ENCODE measurements at regions not wholly inside any gene's neighbourhood (a gene's known extent, or its start where the extent isn't known, plus 50 kb on each side); places are given as distances from the start of the nearest gene placed in this dataset.

GRCh38 chr11:92720385-92720784 lies 249.1 kb upstream of the MTNR1B start:
- H3K9me3 ChIP-seq (ENCODE audit: control insufficient read depth in 1 of 2, insufficient read depth in 1 of 2, low read length in 2 of 2) = peaks cover 0 to 3% of the 10 kb centered on the region in 2 experiments
- no peak for TF ChIP-seq CTCF (IDR thresholded peaks at IDR 0.05)
- DNase-seq = no peak
- no peak overlapping the region for H3K4me3 Mint-ChIP-seq
- CTCF ChIA-PET = no interaction called here
- no peaks in the 10 kb centered on the region for H3K27me3 Mint-ChIP-seq
- no peaks in the 10 kb centered on the region for H3K27me3 ChIP-seq (ENCODE audit: control insufficient read depth in 1 of 2, insufficient read depth in 2 of 2, low read length in 2 of 2)
- POLR2A ChIA-PET = no interaction called here
- no peaks in the 10 kb centered on the region for H3K36me3 ChIP-seq (ENCODE audit: insufficient read depth, low read length)
- intact Hi-C loops (cut with DNase I, micrococcal nuclease) = no loop called here
- no peaks in the 10 kb centered on the region for H3K4me1 Mint-ChIP-seq (ENCODE audit: low read depth)
- H3K4me1 ChIP-seq (ENCODE audit: insufficient read depth, low read length) = no peaks in the 10 kb centered on the region
- H3K27ac Mint-ChIP-seq = no peak overlapping the region
- H3K4me3 ChIP-seq (ENCODE audit: low read length) = no peak overlapping the region
- H3K27ac ChIP-seq (ENCODE audit: low read depth in 1 of 2, low read length in 2 of 2) = no peak overlapping the region
- no peak for ATAC-seq (ENCODE audit: poor library complexity)
- no peaks in the 10 kb centered on the region for H3K36me3 Mint-ChIP-seq (ENCODE audit: low read depth)
- H3K9me3 Mint-ChIP-seq = peaks cover 10% of the 10 kb centered on the region

GRCh38 chr11:92725352-92725751 lies 244.1 kb upstream of the MTNR1B start:
- Histone ChIP-seq H3K27ac (ENCODE audit: low read depth in 1 of 2, low read length in 2 of 2) (no peak overlapping the region), H3K9me3 (ENCODE audit: control insufficient read depth in 1 of 2, insufficient read depth in 1 of 2, low read length in 2 of 2) (peaks cover 0 to 3% of the 10 kb centered on the region in 2 experiments), H3K27me3 (ENCODE audit: control insufficient read depth in 1 of 2, insufficient read depth in 2 of 2, low read length in 2 of 2) (no peaks in the 10 kb centered on the region), H3K36me3 (ENCODE audit: insufficient read depth, low read length) (no peaks in the 10 kb centered on the region), H3K4me3 (ENCODE audit: low read length) (no peak overlapping the region), H3K4me1 (ENCODE audit: insufficient read depth, low read length) (no peaks in the 10 kb centered on the region)
- POLR2A ChIA-PET = no interaction called here
- Mint-ChIP-seq H3K27ac (no peak overlapping the region), H3K27me3 (no peaks in the 10 kb centered on the region), H3K4me1 (ENCODE audit: low read depth) (no peaks in the 10 kb centered on the region), H3K4me3 (no peak overlapping the region), H3K9me3 (peaks cover 10% of the 10 kb centered on the region), H3K36me3 (ENCODE audit: low read depth) (no peaks in the 10 kb centered on the region)
- intact Hi-C loops (cut with DNase I, micrococcal nuclease) = no loop called here
- DNase-seq (no peak), ATAC-seq (ENCODE audit: poor library complexity) (no peak)
- no peak for TF ChIP-seq CTCF (IDR thresholded peaks at IDR 0.05)
- CTCF ChIA-PET = no interaction called here

- Mint-ChIP-seq H3K9me3 (peaks cover 8% of the 10 kb centered on the region), H3K27me3 (no peaks in the 10 kb centered on the region), H3K4me3 (no peak overlapping the region), H3K27ac (no peak overlapping the region), H3K36me3 (ENCODE audit: low read depth) (no peaks in the 10 kb centered on the region), H3K4me1 (ENCODE audit: low read depth) (no peaks in the 10 kb centered on the region)
- no peak for TF ChIP-seq CTCF (IDR thresholded peaks at IDR 0.05)
- Histone ChIP-seq H3K4me1 (ENCODE audit: insufficient read depth, low read length) (no peaks in the 10 kb centered on the region), H3K36me3 (ENCODE audit: insufficient read depth, low read length) (no peaks in the 10 kb centered on the region), H3K27me3 (ENCODE audit: control insufficient read depth in 1 of 2, insufficient read depth in 2 of 2, low read length in 2 of 2) (no peaks in the 10 kb centered on the region), H3K9me3 (ENCODE audit: control insufficient read depth in 1 of 2, insufficient read depth in 1 of 2, low read length in 2 of 2) (peaks cover 0 to 3% of the 10 kb centered on the region in 2 experiments), H3K4me3 (ENCODE audit: low read length) (no peak overlapping the region), H3K27ac (ENCODE audit: low read depth in 1 of 2, low read length in 2 of 2) (no peak overlapping the region)
- intact Hi-C loops (cut with DNase I, micrococcal nuclease) = no loop called here
- DNase-seq (no peak), ATAC-seq (ENCODE audit: poor library complexity) (no peak)
- ChIA-PET CTCF (no interaction called here), POLR2A (no interaction called here)
These were observed 242.3 kb upstream of the MTNR1B start for GRCh38 chr11:92727123-92727522.
